D721Med (cell line): ENCODE measurements at regions not wholly inside any gene's neighbourhood (a gene's known extent, or its start where the extent isn't known, plus 50 kb on each side); places are given as distances from the start of the nearest gene placed in this dataset.

Source experiments
- DNase-seq: peaks from one replicate; pipeline ENCODE4 v3.0.0; 2011; ENCODE audit warnings: low spot score; ENCODE audit not compliant: insufficient read length
- FAIRE-seq: peaks from 2 replicates; lab custom pipeline; 2011; peaks lifted over from hg19 to GRCh38; lab: Jason Lieb, UNC
- CTCF ChIP-seq: IDR thresholded peaks from 2 replicates; pipeline ENCODE4 v1.5.1; 2012; ENCODE audit warnings: mild to moderate bottlenecking, control low read depth; ENCODE audit not compliant: insufficient read depth; ENCODE audit errors: missing control alignments

GRCh38 chr13:80428349-80429096, 87.6 kb upstream of the SPRY2 start:
- no peak for TF ChIP-seq CTCF
- DNase-seq (no peak), FAIRE-seq (no peak)

- TF ChIP-seq CTCF: no peak
Observed at GRCh38 chr13:80419416-80419815, 78.5 kb upstream of the SPRY2 start.

GRCh38 chr13:80413611-80414010, 72.7 kb upstream of the SPRY2 start:
- TF ChIP-seq CTCF: no peak
- FAIRE-seq: no peak

More at GRCh38 chr13:80419416-80419815, 78.5 kb upstream of the SPRY2 start:
- FAIRE-seq (no peak), DNase-seq (no peak)

GRCh38 chr13:80408270-80408669, 67.3 kb upstream of the SPRY2 start:
- FAIRE-seq (no peak), DNase-seq (no peak)
- TF ChIP-seq CTCF: no peak

More at GRCh38 chr13:80413611-80414010, 72.7 kb upstream of the SPRY2 start:
- DNase-seq: no peak

GRCh38 chr13:80400865-80401426, 60.0 kb upstream of the SPRY2 start:
- FAIRE-seq (no peak), DNase-seq (no peak)
- no peak for TF ChIP-seq CTCF

- no peak for DNase-seq
- no peak for FAIRE-seq
- TF ChIP-seq CTCF: no peak
Observed at GRCh38 chr13:80400164-80400864, 59.4 kb upstream of the SPRY2 start.
